H1 (cell line): ENCODE measurements at regions not wholly inside any gene's neighbourhood (a gene's known extent, or its start where the extent isn't known, plus 50 kb on each side); places are given as distances from the start of the nearest gene placed in this dataset.

ENCODE experiments used
- CHD1 ChIP-seq: IDR thresholded peaks from 2 replicates; pipeline ENCODE4 v1.6.1; 2012; ENCODE audit warnings: low read depth, low read length, improper control_type of control experiment
- CTCF ChIP-seq, 3 experiments: IDR thresholded peaks; 1 replicate in 2 of 3; 2 replicates in 1 of 3; pipeline versions ENCODE4 v1.5.1 to v1.6.1; 2011; ENCODE audit warnings: low read length in 3 of 3, mild to moderate bottlenecking in 3 of 3, inconsistent platforms in 2 of 3, low read depth in 1 of 3, moderate library complexity in 1 of 3; ENCODE audit not compliant: insufficient read depth in 1 of 3; ENCODE audit errors: control extremely low read depth in 1 of 3
- GABPA ChIP-seq: IDR thresholded peaks from 2 replicates; pipeline ENCODE4 v1.6.1; 2011; ENCODE audit warnings: mild to moderate bottlenecking, low read length, moderate library complexity, borderline replicate concordance; ENCODE audit not compliant: insufficient read depth
- JUND ChIP-seq: IDR thresholded peaks from 2 replicates; pipeline ENCODE4 v1.6.1; 2011; ENCODE audit warnings: mild to moderate bottlenecking, improper control_type of control experiment, low read length
- ZNF274 ChIP-seq: IDR thresholded peaks from 2 replicates; pipeline ENCODE4 v1.7.0; 2012; ENCODE audit warnings: low read length, borderline replicate concordance; ENCODE audit errors: extremely low read depth

DNA sequence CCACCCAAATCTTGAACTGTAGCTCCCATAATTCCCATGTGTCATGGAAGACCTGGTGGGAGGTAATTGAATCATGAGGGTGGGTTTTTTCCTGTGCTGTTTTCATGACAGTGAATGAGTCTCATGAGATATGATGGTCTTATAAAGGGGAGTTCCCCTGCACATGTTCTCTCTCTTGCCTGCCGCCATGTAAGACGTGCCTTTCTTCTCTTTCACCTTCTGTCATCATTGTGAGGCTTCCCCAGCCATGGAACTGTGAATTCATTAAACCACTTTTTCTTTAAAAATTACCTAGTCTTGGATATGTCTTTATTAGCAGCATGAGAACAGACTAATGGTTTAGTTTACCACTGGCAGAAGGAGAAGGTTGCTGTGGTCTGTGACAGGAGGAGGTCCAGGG lies 111.5 kb upstream of the RAB18 start:
- no peak for TF ChIP-seq CHD1
- no peak for TF ChIP-seq CTCF (IDR thresholded peaks at IDR 0.05; ENCODE audit: control extremely low read depth in 1 of 3, insufficient read depth in 1 of 3, low read depth in 1 of 3, low read length in 3 of 3)
- TF ChIP-seq JUND, result no peak
- no peak for TF ChIP-seq ZNF274
- no peak for TF ChIP-seq GABPA
